ENCODE measurements at regions not wholly inside any gene's neighbourhood (a gene's known extent, or its start where the extent isn't known, plus 50 kb on each side); places are given as distances from the start of the nearest gene placed in this dataset.

DNA sequence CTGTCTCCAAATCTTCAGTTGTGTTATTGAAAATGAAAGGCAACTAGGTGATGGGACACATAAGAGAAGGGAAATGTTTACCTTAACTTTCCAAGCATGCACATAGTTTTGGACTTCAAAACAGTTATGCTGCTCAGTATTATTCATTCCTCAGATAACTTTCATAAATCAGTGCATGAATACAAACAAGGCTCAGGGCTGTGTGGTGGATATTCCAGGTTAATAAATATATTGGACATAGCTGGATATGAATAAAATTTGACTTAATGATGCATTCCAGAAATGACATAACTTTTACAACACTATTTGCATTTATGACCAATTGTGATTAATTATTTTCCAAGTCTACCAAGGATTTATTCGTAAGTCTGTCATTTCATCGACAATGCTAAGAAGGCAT is 301.2 kb upstream of the ZNF804A start:
- no peak for DNase-seq (ENCODE audit: low spot score)
- TF ChIP-seq, protein P1, sequence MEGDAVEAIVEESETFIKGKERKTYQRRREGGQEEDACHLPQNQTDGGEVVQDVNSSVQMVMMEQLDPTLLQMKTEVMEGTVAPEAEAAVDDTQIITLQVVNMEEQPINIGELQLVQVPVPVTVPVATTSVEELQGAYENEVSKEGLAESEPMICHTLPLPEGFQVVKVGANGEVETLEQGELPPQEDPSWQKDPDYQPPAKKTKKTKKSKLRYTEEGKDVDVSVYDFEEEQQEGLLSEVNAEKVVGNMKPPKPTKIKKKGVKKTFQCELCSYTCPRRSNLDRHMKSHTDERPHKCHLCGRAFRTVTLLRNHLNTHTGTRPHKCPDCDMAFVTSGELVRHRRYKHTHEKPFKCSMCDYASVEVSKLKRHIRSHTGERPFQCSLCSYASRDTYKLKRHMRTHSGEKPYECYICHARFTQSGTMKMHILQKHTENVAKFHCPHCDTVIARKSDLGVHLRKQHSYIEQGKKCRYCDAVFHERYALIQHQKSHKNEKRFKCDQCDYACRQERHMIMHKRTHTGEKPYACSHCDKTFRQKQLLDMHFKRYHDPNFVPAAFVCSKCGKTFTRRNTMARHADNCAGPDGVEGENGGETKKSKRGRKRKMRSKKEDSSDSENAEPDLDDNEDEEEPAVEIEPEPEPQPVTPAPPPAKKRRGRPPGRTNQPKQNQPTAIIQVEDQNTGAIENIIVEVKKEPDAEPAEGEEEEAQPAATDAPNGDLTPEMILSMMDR (IDR thresholded peaks at IDR 0.05; ENCODE audit: extremely low read depth, insufficient read depth, missing control alignments): no peak
- in situ Hi-C loops (cut with MboI; ENCODE audit: low pct_unique_long_range_greater_than_20kb, low sequenced_read_pairs, unreplicated experiment): no loop called here

DNA sequence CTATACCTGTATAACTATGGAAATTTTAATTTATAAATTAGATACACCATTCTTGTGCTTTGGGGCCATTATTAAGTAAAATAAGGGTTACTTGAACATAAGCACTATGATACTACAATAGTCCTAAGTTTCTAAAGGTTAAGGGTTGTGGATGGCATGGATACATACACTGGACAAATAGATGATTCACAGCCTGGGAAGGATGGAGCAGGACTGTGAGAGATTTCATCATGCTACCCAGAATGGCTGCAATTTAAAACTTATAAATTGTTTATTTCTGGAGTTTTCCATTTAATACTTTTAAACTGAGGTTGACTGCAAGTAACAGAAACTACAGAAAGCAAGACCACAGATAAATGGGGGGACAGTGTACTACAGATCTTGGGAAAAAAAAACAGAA is 295.8 kb upstream of the ZNF804A start:
- DNase-seq (ENCODE audit: low spot score): no peak
- TF ChIP-seq, protein P1 (IDR thresholded peaks at IDR 0.05; ENCODE audit: extremely low read depth, insufficient read depth, missing control alignments): no peak
- in situ Hi-C loops (cut with MboI; ENCODE audit: low pct_unique_long_range_greater_than_20kb, low sequenced_read_pairs, unreplicated experiment): no loop called here

DNA sequence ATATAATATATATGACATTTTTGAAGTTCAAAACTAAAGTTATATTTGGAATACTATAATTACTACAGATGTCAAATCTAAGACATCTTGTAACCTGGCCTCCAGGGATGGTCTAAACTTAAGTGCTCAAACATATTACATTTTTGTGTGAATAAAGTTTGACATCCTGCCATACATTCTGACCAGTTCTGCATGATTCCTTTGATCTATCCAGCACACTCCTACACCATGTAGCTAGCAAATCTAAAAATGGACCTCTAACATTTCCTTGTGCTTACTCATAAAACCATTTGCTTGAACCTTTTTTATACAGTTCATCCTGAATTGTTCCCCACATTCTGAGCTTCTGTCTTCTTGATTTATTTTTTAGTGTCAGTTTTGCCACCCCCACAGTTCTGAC is 294.3 kb upstream of the ZNF804A start:
- no peak for DNase-seq (ENCODE audit: low spot score)
- TF ChIP-seq, protein P1 (IDR thresholded peaks at IDR 0.05; ENCODE audit: extremely low read depth, insufficient read depth, missing control alignments): no peak
- in situ Hi-C loops (cut with MboI; ENCODE audit: low pct_unique_long_range_greater_than_20kb, low sequenced_read_pairs, unreplicated experiment): no loop called here

- in situ Hi-C loops (cut with MboI; ENCODE audit: low pct_unique_long_range_greater_than_20kb, low sequenced_read_pairs, unreplicated experiment): no loop called here
- TF ChIP-seq, protein P1 (IDR thresholded peaks at IDR 0.05; ENCODE audit: extremely low read depth, insufficient read depth, missing control alignments): no peak
- DNase-seq (ENCODE audit: low spot score): no peak
Measured at GRCh38 chr2:184305105-184305504, 293.2 kb upstream of the ZNF804A start.

GRCh38 chr2:184308706-184309105 is 289.6 kb upstream of the ZNF804A start:
- TF ChIP-seq, protein P1 (IDR thresholded peaks at IDR 0.05; ENCODE audit: extremely low read depth, insufficient read depth, missing control alignments): no peak
- no peak for DNase-seq (ENCODE audit: low spot score)
- in situ Hi-C loops (cut with MboI; ENCODE audit: low pct_unique_long_range_greater_than_20kb, low sequenced_read_pairs, unreplicated experiment): no loop called here

- in situ Hi-C loops (cut with MboI; ENCODE audit: low pct_unique_long_range_greater_than_20kb, low sequenced_read_pairs, unreplicated experiment): no loop called here
- TF ChIP-seq, protein P1 (IDR thresholded peaks at IDR 0.05; ENCODE audit: extremely low read depth, insufficient read depth, missing control alignments): no peak
- DNase-seq (ENCODE audit: low spot score): no peak
Measured at GRCh38 chr2:184312970-184313369, 285.4 kb upstream of the ZNF804A start.

GRCh38 chr2:184314829-184315228 is 283.5 kb upstream of the ZNF804A start:
- TF ChIP-seq, protein P1 (IDR thresholded peaks at IDR 0.05; ENCODE audit: extremely low read depth, insufficient read depth, missing control alignments): no peak
- no peak for DNase-seq (ENCODE audit: low spot score)
- in situ Hi-C loops (cut with MboI; ENCODE audit: low pct_unique_long_range_greater_than_20kb, low sequenced_read_pairs, unreplicated experiment): no loop called here
